ENCODE measurements at regions not wholly inside any gene's neighbourhood (a gene's known extent, or its start where the extent isn't known, plus 50 kb on each side); places are given as distances from the start of the nearest gene placed in this dataset.

GRCh38 chr2:186024921-186025320 lies 286.3 kb downstream of the FSIP2 start:
- H3K4me3 ChIP-seq (ENCODE audit: low read length) = no peak overlapping the region
- no peak for DNase-seq (ENCODE audit: low read depth)
- TF ChIP-seq, protein P1, sequence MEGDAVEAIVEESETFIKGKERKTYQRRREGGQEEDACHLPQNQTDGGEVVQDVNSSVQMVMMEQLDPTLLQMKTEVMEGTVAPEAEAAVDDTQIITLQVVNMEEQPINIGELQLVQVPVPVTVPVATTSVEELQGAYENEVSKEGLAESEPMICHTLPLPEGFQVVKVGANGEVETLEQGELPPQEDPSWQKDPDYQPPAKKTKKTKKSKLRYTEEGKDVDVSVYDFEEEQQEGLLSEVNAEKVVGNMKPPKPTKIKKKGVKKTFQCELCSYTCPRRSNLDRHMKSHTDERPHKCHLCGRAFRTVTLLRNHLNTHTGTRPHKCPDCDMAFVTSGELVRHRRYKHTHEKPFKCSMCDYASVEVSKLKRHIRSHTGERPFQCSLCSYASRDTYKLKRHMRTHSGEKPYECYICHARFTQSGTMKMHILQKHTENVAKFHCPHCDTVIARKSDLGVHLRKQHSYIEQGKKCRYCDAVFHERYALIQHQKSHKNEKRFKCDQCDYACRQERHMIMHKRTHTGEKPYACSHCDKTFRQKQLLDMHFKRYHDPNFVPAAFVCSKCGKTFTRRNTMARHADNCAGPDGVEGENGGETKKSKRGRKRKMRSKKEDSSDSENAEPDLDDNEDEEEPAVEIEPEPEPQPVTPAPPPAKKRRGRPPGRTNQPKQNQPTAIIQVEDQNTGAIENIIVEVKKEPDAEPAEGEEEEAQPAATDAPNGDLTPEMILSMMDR (IDR thresholded peaks at IDR 0.05; ENCODE audit: insufficient read depth, low read depth, low read length, missing control alignments) = no peak

GRCh38 chr2:186027922-186028321 lies 289.3 kb downstream of the FSIP2 start:
- no peak for DNase-seq (ENCODE audit: low read depth)
- TF ChIP-seq, protein P1 (IDR thresholded peaks at IDR 0.05; ENCODE audit: insufficient read depth, low read depth, low read length, missing control alignments) = no peak
- H3K4me3 ChIP-seq (ENCODE audit: low read length) = no peak overlapping the region

GRCh38 chr2:186031229-186031628 lies 292.6 kb downstream of the FSIP2 start:
- TF ChIP-seq, protein P1 (IDR thresholded peaks at IDR 0.05; ENCODE audit: insufficient read depth, low read depth, low read length, missing control alignments) = no peak
- H3K4me3 ChIP-seq (ENCODE audit: low read length) = no peak overlapping the region
- DNase-seq (ENCODE audit: low read depth) = no peak

- TF ChIP-seq, protein P1 (IDR thresholded peaks at IDR 0.05; ENCODE audit: insufficient read depth, low read depth, low read length, missing control alignments) = no peak
- H3K4me3 ChIP-seq (ENCODE audit: low read length) = no peak overlapping the region
- no peak for DNase-seq (ENCODE audit: low read depth)
These were observed 293.6 kb downstream of the FSIP2 start for GRCh38 chr2:186032102-186032738.

GRCh38 chr2:186032930-186033329 lies 294.3 kb downstream of the FSIP2 start:
- TF ChIP-seq, protein P1 (IDR thresholded peaks at IDR 0.05; ENCODE audit: insufficient read depth, low read depth, low read length, missing control alignments) = no peak

GRCh38 chr2:186033541-186033940 lies 294.9 kb downstream of the FSIP2 start:
- TF ChIP-seq, protein P1 (IDR thresholded peaks at IDR 0.05; ENCODE audit: insufficient read depth, low read depth, low read length, missing control alignments) = no peak
- H3K4me3 ChIP-seq (ENCODE audit: low read length) = no peak overlapping the region
- DNase-seq (ENCODE audit: low read depth) = no peak

More at GRCh38 chr2:186032930-186033329, 294.3 kb downstream of the FSIP2 start:
- H3K4me3 ChIP-seq (ENCODE audit: low read length) = no peak overlapping the region
- no peak for DNase-seq (ENCODE audit: low read depth)

- DNase-seq (ENCODE audit: low read depth) = no peak
- TF ChIP-seq, protein P1 (IDR thresholded peaks at IDR 0.05; ENCODE audit: insufficient read depth, low read depth, low read length, missing control alignments) = no peak
- no peak overlapping the region for H3K4me3 ChIP-seq (ENCODE audit: low read length)
These were observed 298.4 kb downstream of the FSIP2 start for GRCh38 chr2:186036862-186037449.
